GM21786 (cell line): ENCODE measurements at regions not wholly inside any gene's neighbourhood (a gene's known extent, or its start where the extent isn't known, plus 50 kb on each side); places are given as distances from the start of the nearest gene placed in this dataset.

Source experiments
- ATAC-seq: cut with Tn5 transposase; IDR thresholded peaks from one replicate; pipeline ENCODE4 v1.9.1; 2021; ENCODE audit not compliant: unreplicated experiment

- no peak for ATAC-seq
Measured at GRCh38 chr4:65868096-65868824, 198.0 kb upstream of the EPHA5 start.

GRCh38 chr4:65865489-65865888, 195.2 kb upstream of the EPHA5 start:
- no peak for ATAC-seq

GRCh38 chr4:65861993-65862392, 191.7 kb upstream of the EPHA5 start:
- no peak for ATAC-seq

GRCh38 chr4:65845199-65845773, 175.0 kb upstream of the EPHA5 start:
- no peak for ATAC-seq

GRCh38 chr4:65839164-65839931, 169.1 kb upstream of the EPHA5 start:
- ATAC-seq: no peak

- ATAC-seq: no peak
Measured at GRCh38 chr4:65834707-65835106, 164.4 kb upstream of the EPHA5 start.

- no peak for ATAC-seq
Measured at GRCh38 chr4:65831828-65832227, 161.5 kb upstream of the EPHA5 start.

GRCh38 chr4:65825116-65825753, 154.9 kb upstream of the EPHA5 start:
- no peak for ATAC-seq

GRCh38 chr4:65819192-65819591, 148.9 kb upstream of the EPHA5 start:
- ATAC-seq: no peak

- no peak for ATAC-seq
Measured at GRCh38 chr4:65805936-65806335, 135.6 kb upstream of the EPHA5 start.

- no peak for ATAC-seq
Measured at GRCh38 chr4:65799513-65799912, 129.2 kb upstream of the EPHA5 start.

GRCh38 chr4:65798498-65799127, 128.3 kb upstream of the EPHA5 start:
- no peak for ATAC-seq

- no peak for ATAC-seq
Measured at GRCh38 chr4:65791812-65792308, 121.6 kb upstream of the EPHA5 start.

GRCh38 chr4:65791111-65791811, 121.0 kb upstream of the EPHA5 start:
- ATAC-seq: no peak

- ATAC-seq: no peak
Measured at GRCh38 chr4:65789805-65790204, 119.5 kb upstream of the EPHA5 start.

- no peak for ATAC-seq
Measured at GRCh38 chr4:65789341-65789740, 119.1 kb upstream of the EPHA5 start.

- no peak for ATAC-seq
Measured at GRCh38 chr4:65777270-65777669, 107.0 kb upstream of the EPHA5 start.

- no peak for ATAC-seq
Measured at GRCh38 chr4:65773636-65774035, 103.3 kb upstream of the EPHA5 start.

GRCh38 chr4:65747386-65747785, 77.1 kb upstream of the EPHA5 start:
- ATAC-seq: no peak

GRCh38 chr4:65738134-65738533, 67.8 kb upstream of the EPHA5 start:
- ATAC-seq: no peak
